NCI-H524 (cell line): ENCODE measurements at regions not wholly inside any gene's neighbourhood (a gene's known extent, or its start where the extent isn't known, plus 50 kb on each side); places are given as distances from the start of the nearest gene placed in this dataset.
"Not testable (repeated sequence)": the region's sequence is repeated elsewhere in the genome, so short reads cannot be mapped to it uniquely, and the experiment has no call there.

Experiments used
- DNase-seq, 2 experiments: peaks; one replicate each; lab custom pipeline; 2025; lab: John Stamatoyannopoulos, UW

- not testable (repeated sequence) for DNase-seq
Measured at GRCh38 chr13:100766570-100766969, 92.0 kb upstream of the TMTC4 start.

GRCh38 chr13:100764937-100765336 is 90.3 kb upstream of the TMTC4 start:
- no peak for DNase-seq

DNA sequence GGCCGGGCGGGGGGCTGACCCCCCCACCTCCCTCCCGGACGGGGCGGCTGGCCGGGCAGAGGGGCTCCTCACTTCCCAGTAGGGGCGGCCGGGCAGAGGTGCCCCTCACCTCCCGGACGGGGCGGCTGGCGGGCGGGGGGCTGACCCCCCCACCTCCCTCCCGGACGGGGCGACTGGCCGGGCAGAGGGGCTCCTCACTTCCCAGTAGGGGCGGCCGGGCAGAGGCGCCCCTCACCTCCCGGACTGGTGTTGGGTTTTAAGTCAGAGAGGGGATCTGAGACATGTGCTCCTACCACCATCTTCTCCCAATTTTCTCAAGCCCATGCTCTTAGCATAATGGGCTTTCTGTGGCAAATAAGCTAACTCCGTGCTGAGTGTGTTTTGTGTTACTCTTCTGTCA is 87.5 kb upstream of the TMTC4 start:
- DNase-seq, result not testable (repeated sequence)

- no peak for DNase-seq
Measured at GRCh38 chr13:100755891-100756290, 81.3 kb upstream of the TMTC4 start.

GRCh38 chr13:100754459-100754858 is 79.9 kb upstream of the TMTC4 start:
- no peak for DNase-seq

- DNase-seq, result peak in 1 of 2 experiments; percentile 24
Measured at GRCh38 chr13:100753376-100753775, 78.8 kb upstream of the TMTC4 start.

- DNase-seq, result peak in 1 of 2 experiments; percentile 66
Measured at GRCh38 chr13:100751826-100752225, 77.2 kb upstream of the TMTC4 start.

GRCh38 chr13:100746953-100747683 is 72.5 kb upstream of the TMTC4 start:
- DNase-seq, result no peak

DNA sequence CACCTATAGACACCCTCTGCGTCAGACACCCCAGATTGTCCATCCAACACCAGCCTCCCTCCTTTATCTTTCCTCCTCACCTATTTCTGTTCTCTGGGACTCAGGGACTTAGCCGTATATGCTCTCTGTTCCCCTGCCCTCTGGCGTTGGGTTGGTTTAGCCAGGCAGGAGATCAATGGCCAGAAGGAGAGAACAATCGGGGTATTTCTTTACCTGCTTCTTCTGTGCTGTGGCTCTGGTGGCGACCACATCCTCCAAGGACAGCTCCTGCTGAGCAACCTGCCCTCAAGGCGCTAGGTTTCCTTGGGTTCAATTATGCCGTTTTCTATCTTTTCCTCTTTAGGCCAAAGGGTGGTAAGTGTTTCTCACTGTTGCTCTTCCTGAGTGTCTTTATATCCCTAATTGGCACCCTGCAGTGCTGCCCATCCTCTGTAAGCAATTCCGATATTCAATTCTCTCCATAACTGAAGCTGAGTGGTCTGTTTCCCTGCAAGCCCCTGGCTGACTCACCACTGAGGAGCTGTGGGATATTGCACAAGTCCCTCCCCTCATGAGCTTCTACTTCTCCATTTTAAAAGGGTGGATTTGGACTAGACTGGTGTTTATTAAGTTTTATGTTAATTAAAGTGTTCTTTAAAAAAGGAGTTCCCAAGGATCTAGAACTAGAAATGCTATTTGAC is 63.7 kb upstream of the TMTC4 start:
- DNase-seq, result no peak

- no peak for DNase-seq
Measured at GRCh38 chr13:100735494-100735893, 60.9 kb upstream of the TMTC4 start.

DNA sequence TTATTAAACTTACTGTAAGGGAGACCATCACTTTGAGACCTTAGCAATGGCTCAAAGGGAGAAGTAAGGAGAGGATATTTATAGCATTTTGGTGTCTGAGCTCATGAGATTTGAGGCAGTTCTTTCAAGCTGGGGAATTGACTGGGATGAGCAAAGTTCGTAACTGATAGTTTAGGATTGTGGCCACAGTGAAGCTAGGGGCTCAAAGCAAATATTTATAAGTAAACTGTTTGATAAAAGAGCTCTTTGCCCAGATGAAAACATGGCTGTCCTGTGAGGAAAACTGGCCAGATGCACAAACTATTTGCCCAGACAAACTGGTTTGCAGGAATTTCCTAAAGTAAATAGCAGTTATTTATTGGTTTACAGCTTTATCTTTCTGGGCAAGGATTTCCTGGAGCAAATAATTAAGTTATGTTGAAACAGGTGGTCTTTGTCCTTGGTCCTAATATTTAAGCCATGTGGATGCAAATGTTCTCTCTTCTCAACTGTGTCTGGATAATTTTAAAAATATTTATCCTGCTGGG is 59.7 kb upstream of the TMTC4 start:
- DNase-seq, result no peak

DNA sequence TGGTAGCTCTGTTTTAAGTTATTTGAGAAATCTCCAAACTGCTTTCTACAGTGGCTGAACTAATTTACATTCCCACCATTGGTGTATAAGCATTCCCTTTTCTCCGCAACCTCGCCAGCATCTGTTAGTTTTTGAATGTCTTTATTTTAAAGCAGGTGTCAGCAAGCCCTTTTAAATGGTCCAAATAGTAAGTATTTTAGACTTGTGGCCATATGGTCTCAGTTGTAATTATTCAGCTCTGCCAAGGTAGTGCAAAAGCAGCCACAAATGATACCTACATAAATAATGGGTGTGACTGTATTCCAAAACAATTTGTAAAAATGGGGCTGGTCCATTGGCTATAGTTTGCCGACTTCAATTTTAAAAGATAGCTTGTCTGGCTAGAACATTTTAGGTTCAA is 58.7 kb upstream of the TMTC4 start:
- DNase-seq, result peak in 1 of 2 experiments; percentile 14

DNA sequence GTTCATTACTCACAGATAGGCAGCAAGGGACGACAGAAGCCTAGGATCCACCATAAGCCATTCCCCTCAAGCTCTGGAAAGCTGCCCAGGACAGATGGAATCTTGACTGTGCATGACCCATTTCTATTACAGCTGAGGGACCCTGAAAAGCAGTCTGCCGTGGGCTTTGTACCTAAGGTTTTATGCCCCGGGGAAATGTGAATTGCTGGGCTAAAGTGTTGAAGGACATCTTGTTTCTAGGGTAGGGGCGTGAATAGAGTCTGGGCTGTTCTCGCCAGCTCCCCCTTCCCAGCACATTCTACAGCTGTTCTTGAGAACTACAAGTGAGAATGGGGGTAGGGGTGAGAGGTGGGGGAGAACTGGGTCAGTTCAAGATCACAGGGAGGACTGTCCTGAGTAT is 53.6 kb upstream of the TMTC4 start:
- DNase-seq, result peak in 1 of 2 experiments; percentile 15

DNA sequence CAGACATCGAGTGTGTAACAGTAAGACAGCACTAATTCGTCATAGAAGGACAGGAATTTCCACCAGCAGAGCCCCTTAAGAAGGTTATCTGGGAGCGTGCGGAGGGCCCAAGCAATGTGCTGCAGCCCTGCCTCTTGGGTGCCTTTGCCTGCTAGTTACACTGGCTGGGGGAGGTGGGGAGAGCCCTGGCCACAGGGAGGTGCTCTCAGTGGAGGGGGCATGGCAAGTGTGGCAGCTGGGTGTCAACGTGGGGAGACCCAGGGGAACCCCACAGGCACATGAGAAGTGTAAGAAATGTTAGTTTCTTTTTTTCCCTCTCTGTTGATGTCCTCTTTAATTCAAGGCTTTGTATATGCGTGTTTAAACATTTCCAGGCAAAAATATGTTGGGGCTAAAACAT is 50.9 kb upstream of the TMTC4 start:
- no peak for DNase-seq

DNA sequence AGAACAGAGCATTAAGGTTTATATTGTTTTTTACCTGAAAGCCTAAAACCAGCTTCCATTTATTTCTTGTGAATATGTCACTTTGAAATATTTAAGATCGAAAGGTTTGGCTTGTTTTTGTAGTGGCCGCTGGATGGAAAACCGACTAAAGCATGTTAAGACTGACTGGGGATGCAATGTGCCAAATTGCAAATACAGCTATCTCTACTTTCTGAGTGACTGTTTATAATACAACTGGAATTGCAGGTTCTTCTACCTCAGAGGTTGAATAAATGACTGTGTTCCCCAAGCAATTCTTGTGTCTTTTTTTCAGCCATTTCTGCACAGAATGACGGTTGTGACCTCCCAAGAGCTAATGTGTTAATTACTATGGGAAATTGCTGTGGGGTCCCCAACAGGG is 50.0 kb upstream of the TMTC4 start:
- DNase-seq, result no peak
